Activated CD8-positive, alpha-beta memory T cell treated with anti-CD3 and anti-CD28 coated beads for 4 hours (primary cell): ENCODE measurements at regions not wholly inside any gene's neighbourhood (a gene's known extent, or its start where the extent isn't known, plus 50 kb on each side); places are given as distances from the start of the nearest gene placed in this dataset.

Experiments
- DNase-seq, 2 donors: peaks; one replicate each; pipeline ENCODE4 v3.0.0-alpha.2; 2020; ENCODE audit warnings: low read depth in 2 of 2

DNA sequence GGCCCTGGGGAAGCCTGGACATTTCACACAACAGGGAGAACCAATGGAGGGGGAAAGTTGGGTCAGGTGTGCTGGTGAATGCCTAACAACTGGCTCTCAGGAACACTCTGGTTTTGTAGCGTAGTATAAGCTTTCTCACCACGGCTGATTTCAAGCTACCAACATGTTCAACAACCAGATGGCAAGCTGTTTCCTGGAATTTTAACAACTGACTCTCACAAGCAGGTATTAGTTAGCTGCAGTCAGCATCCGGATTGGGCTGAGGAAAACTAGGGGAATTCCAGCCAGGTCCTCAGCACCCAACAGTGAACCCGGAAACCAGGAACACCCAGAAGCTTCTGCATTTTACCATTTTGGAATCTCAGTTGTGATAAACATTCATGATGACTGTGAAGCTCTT is 162.3 kb upstream of the CAMK1G start:
- no peak for DNase-seq

DNA sequence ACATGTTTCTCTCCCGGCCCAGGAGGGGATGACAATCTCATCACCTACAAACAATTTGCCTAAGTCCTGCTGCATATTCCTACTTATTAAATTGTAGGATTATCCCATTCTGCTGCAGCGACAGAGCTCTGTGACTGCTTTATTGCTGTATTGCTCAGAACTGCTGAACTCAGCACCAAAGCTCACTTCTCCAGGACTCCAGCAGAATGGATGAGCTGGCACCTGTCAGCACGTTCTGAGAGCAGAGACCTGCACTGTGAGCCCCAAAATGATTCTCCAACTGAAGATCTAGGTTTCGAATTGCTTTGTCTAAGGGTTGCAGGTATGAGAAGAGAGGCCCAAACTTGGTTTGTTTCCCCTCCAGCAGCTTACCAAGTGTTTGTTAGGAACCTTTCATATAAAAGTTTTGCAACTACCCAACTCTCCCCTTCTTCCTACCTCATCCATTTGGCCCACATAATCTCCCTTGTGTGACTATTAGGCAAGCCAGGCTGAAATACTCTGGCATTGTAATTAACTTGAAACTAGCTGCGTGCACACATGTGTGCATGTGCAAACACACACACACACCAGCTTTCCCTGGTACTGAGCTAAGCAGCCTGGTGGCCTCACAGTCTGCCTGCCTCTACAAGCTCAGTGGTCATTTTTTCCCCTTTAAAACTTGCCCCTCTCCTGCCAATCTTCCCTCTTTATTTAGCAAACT is 161.4 kb upstream of the CAMK1G start:
- DNase-seq = no peak

DNA sequence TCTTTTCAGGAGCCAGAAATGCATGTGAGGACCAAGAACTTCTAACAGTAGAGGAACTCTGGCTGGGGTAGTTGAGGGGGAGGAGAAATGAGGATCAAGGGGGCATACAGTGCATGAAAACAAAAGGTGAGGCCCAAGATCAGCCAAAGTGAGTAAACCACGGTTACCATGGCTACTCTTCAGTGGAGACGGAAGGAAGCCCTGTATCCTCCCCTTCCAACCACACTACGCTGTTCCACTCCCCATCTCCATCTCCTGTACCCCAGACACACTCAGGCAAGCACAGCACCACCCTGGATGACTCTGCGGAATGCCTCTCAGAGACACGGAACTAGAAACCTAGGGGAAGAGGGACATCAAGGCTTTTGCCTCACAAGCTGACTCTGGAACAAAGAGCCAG is 157.6 kb upstream of the CAMK1G start:
- DNase-seq = no peak

DNA sequence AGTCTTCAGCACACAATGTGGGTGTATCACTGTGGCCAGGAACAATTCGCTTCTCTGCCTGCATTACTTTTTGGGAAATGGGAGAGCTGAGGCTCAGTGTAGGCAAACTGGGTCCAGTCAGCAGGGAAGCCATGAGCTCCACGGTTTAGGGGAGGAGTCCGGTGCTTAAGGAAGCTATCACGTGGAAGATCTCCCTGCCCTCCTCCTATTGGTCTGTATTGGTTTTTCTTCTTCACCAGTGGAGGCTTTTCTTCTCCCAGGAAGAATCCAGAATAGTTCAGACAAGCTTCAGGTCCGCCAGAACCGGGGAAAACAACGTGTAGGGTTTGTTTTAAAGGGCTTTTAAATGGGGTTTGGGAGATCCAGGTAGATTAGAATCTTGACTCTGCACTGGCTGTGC is 156.2 kb upstream of the CAMK1G start:
- DNase-seq = no peak

DNA sequence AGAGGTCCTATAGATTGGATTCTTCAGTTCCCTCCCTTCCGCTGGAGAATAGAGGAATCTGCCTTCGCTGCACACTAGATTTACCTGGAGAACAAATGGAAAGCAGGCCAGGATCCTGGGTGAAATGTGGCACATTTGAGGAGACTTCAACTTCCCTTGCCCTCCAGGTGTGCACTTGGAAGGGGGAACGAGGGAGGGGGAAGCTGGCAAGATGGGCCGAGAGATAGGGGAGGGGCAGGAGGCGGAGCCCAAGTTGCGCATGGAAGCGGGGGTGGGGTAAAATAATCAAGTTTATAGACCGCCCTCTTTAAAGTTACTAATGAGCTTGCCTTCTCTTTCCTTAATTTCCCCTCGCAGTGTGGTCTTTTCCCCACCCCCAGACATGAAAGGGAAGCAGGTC is 155.7 kb upstream of the CAMK1G start:
- DNase-seq = no peak

DNA sequence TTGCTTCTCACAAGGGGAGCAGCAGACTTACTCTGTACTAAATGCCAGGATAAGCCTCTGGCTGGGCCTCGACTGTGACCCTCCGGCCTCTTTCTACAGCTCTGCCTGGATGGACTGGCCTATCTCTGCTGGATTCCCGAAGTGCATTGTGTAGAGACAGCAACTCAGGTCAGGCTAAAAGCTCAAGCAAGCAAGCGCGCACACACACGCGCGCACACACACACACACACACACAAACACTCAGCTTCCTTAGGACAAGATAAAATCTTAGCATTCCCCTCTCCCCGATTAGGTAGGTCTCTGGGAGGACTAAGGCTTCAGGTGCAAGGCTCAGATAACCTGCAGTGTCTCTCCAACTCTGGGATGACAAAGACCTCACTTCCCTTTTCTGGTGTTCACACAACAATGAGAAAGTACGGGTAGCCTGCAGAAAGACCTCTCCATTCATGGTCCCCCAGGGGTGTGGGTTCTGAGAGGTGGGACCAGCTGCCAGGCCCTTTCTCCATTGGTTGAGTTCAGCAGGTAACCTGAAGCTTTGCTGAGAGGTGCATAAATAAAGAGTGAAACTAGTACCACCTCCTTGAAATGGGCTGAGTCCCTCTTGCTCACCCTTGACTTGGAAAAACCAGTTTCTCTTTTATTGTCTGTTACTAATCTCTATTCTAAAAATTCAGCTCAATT is 155.1 kb upstream of the CAMK1G start:
- no peak for DNase-seq

DNA sequence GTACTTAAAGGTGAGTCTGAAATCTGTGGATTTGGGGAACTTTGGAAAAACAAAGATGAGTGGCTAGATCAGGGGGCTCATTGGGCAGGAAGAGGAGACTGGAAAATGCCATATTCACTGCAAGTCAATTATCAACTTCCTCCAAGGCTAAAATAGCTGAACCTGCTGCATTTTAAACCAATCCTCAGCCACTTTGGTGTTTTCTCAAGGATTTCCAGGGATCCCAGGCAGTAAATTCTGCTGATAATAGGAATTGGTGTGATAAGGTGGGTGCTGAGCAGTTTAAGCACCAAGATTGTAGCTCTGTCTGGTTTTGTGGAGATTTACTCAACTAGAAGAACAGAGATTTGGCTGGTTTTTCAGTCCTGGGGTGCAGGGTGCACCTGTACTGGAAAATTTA is 153.9 kb upstream of the CAMK1G start:
- no peak for DNase-seq

DNA sequence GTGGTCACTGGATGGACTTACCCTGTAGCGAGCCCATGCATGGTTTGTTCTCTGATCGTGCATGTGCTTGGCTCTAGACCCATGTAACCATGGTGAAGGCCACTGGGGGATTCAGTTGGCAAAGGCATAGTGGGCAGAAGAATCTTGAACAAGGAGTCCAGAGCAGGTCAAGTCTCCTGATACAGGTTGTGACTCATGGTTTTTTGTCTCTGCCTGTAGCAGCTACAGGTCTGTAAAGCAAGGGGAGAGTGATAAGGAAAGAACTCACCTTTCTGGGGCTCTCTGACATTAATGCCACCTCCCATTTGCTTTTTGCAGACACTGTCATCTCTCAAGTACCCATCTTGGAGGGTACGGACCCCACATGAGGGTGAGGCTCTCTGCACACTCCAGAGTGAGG is 153.4 kb upstream of the CAMK1G start:
- DNase-seq = no peak

DNA sequence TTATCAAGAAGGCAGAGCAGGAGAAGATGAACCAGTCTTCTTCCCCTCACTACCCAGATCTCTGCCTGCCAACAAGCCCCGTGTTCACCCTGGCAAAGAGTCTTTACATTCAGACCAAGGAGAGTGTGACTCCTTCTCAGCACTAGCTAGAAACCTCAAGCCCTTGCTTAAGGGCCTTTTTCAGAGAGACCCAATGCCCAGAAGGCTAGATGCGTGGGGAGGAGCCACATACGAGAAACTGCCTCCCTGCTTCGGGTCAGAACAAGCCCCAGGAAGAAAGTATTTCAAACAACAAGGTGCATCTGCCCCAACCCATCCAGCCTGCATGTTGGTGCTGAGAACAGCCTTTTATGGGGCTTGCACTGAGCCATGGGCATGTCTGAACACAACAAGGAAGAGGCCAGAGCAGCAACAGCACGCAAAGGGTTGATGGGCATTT is 152.7 kb upstream of the CAMK1G start:
- DNase-seq = no peak

DNA sequence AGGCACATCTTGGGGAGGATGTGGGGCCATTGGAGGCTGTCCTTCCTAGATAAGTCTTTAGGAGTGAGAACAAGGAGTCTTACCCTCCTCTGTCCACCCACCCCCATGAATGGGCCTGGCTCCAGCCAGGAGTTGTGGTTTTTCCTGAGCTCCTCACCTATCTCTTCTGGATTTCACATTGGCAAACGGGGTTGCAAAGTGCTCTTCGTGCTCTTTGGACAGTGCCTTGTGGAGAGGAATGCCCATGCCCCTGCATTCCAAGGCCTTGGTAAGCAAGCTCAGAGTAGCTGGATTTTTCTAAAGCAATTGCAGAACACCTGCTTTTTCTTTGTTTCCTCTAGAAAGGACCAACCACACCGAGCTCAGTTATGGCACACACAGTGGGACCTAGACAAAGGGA is 152.1 kb upstream of the CAMK1G start:
- DNase-seq = no peak

DNA sequence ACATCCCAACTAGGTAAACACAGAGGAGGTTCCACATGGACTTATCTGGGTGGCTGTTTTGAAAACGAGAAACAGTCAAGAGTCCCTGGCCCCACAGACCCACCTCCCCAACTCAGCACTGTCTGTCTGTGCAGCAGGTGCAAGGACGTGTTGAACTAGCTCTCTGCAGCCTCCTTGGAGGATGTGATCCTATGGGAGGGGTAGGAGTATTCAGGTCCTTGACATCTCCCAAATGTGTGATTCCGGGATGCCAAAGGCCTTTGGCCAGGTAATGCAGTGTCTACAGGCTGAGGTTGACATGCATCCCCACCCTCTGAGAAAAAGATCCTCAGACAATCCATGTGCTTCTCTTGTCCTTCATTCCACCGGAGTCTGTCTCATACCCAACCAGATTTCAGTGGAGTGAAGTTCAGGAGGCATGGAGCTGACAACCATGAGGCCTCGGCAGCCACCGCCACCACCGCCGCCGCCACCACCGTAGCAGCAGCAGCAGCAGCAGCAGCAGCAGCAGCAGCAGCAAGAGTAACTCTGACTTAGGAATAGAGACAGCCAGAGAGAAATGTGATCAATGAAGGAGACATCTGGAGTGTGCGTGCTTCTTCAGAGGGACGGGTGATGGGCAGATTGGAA is 151.6 kb upstream of the CAMK1G start:
- no peak for DNase-seq

DNA sequence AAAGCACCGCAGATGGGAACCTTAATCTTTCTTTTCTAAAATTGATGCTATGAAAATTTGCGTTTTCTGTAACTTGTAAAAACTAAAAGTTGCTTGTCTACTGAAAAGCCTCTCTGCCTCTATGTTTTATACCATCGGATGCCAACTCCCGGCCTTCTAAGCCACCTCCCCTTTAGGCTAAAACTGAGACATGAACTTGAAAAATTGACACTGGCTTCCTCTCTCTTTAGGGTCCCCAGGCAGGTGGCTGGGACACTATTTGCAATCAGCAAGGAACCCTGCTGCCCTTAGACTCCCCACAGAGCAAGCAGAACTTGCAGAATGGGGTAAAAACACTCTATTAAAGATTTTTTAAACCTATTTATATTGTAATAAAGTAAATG is 151.1 kb upstream of the CAMK1G start:
- no peak for DNase-seq

DNA sequence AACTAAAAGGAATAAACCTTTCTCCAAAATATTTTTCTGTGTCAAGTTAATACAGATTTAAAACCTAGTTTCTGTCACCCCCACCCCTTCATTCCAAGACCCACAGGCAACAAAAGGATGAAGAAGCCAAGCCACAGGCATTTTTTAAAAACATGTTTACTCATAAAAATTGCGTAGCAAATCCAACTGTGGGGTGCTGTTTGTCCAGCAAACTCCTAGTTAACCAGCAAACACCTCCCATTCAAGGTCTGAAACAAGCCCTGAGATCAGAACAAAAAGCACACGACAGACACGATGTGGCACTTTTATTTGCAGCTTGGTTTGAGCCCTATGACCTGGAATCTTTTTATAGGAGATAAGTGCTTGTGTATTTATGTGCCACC is 149.9 kb upstream of the CAMK1G start:
- no peak for DNase-seq

DNA sequence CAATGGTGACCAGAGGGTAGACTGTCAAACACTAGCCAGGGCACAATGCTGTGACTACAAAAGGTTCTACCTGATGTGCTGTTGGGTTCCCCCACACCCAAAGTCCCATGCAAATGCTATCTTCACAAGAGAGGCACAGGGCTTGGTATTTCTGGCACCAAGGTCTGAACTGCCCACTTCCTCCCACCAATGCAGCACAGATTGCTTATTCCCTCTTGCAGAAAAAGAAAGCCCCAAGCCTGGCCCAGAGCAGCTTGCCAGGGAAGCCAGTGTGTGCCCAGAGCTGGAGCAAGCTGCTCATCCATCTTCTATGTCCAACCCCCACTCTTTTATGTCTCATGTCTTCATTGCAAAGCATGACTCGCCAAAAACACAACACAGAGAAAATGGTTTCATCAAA is 149.4 kb upstream of the CAMK1G start:
- no peak for DNase-seq

DNA sequence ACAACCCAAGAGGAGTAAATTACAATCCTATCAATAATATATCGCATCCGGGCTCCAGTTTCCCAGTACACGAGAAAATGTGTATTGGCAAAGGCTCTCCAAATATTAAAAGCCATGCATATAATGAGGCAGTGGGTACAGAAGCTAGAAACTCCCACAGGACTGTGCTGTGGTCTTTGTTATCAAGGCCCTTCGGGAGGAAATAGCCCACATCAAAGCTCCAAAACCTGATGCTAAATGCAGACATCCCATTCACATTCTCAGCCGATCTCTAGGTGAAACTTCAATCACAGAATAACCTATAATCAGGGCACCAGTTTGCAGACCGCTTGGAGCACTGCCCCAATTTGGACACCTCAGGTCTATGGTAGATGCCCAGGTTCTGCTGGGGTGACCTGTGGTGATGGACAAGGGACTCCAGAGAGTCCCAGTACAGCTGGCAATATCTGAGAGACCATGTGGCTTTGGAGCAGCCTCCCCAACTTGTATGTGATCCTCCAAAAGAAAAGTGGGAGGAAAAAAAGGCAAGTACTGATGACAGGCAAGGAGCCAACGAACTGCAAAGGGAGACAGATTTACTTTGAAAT is 148.8 kb upstream of the CAMK1G start:
- no peak for DNase-seq

DNA sequence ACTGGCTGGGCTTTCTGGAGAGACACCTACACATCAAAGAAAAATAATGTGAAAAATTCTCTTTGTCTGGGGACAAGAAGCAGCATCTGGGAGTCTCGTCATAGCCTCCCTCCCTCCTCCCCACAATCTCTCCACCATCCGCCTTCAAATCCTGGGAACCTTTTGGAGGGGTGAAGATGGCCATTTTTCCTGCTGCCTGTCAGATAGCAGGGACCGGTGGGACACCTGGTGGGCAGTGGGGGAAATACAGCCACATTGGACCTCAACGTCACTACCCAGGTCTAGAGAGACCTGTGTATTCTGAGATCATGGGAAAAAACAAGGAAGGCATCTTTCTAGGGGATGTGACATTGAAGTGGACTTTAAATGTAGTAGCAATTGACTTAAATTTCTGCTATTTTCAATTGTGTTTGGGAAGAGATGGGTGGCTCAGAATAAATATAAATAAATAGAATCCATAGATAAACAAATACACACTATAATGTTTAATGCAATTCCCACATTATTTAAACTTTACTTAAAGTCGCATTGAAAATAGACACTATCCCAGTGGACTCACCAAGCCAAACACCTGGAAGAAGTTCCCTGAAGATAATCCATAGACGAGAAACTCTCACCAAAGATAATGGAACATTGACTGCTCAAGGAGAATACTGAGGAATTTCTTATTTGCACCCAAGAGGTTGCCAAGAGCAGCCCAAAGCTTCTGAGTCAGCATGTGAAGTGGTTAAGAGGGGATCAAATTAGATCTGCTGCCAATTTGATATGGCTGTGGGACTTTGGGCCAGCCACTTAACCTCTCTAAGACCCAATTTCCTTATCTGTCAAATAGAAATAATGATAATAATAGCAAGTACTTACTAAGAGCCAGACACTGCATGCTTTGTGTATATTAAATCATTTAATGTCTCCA is 147.6 kb upstream of the CAMK1G start:
- no peak for DNase-seq

DNA sequence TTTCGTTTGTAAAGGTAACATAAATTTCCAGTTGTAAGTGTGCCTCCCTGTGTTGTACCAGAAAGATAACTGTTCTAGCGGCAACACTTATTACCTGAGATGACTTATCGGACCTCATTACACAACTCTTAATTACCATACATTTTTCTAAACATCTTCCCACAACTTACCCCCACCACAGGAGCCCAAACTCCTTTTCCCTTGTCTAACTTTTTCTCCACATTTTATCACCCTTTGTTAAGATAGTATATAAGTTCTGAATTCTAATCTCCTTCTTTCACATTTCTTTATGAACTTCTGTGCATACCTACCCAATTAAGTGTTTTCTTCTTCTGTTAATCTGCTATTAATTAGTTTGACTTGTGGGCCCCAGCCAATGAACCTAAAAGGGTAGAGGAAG is 143.7 kb upstream of the CAMK1G start:
- no peak for DNase-seq

DNA sequence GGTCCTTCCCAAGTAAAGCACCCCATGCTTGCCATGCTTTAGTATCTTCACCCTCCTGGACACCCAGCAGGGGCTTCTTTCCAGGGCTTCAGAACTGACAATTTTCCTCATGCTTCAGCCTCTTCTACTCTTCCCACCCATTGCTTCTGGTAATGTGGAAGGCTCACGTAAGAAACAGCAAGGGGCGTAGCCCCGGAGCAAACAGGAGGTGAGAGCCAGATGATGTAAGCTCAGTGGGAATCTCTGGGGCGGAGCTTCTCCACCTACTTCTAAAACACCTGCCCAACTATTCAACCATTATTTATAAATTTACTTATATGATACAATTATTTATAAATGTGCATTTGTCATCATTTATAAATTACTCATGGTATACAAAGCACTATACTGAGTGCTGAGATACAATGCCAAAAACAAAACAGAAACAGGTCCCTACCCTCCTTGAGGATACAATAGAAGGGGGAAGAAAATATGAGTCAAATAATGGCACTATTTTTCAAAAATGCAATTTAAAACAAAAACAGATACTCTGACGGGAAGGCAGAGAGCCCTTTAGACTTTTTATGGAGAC is 140.1 kb upstream of the CAMK1G start:
- DNase-seq = no peak

DNA sequence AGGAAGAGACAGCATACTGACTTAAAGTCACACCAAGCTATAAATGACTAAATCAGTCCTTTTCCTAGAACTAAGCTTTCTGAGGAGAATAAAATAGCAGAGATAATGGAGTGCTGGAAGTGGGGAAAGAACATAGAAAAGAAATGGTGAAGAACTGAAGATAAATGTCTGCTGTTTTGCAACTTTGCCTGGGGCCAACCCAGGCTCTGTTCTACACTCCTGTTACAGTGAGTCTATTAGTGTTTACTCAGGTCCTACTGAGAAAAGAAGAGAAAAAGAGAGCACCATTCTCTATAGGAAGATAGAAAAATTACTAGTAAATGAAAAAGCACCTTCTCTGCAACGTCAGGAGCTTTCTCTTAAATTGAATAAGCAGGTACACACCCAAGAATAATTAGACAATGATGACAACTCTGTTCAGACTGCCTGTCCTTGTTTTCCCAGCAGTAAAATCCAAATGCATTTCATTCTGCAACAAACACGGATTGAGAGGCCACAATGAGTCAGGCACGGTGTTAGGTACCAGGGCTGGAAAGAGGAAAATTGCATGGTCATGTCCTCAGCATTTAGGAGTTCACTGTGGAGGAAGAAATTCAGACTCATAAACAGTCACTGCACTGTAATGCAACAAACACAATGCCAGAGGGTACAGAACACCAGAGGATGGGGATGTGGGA is 139.4 kb upstream of the CAMK1G start:
- DNase-seq = no peak

DNA sequence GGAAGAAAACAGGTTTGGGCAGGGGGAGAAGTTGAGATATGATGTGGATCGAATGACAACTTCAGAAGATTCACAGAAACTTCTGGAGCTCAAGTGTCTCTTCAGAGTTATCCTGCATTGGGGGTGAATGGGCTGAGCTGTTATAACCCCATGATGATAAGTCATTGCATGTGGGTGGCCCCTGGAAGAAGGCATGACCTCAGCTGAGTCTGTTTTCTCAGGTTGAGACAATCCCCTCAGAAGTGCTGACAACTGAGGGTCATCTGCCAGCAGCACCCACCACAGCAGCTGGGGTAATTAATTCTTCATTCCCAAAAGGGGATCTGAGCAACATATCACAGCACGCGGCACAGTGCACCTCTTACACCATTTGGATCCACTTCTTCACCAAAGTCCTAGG is 138.6 kb upstream of the CAMK1G start:
- no peak for DNase-seq

DNA sequence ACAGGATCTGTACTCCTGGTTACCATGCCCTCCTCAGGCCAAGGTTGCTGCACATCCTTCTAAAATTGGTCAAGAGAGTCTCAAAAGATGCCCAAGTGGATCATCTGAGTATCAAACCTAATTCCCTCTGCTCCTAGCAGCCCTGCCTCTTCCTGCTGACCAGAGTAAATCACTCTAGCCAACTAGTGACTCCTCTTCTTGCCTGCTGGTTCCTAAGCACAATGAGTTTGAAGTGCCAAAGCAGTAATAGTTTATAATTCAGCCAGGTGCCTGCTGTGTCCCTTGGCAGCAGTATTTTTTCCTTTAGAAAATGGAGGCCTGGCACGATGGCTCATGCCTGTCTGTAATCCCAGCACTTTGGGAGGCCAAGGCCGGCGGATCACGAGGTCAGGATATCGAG is 137.9 kb upstream of the CAMK1G start:
- no peak for DNase-seq
